ENCODE measurements at regions not wholly inside any gene's neighbourhood (a gene's known extent, or its start where the extent isn't known, plus 50 kb on each side); places are given as distances from the start of the nearest gene placed in this dataset.

DNA sequence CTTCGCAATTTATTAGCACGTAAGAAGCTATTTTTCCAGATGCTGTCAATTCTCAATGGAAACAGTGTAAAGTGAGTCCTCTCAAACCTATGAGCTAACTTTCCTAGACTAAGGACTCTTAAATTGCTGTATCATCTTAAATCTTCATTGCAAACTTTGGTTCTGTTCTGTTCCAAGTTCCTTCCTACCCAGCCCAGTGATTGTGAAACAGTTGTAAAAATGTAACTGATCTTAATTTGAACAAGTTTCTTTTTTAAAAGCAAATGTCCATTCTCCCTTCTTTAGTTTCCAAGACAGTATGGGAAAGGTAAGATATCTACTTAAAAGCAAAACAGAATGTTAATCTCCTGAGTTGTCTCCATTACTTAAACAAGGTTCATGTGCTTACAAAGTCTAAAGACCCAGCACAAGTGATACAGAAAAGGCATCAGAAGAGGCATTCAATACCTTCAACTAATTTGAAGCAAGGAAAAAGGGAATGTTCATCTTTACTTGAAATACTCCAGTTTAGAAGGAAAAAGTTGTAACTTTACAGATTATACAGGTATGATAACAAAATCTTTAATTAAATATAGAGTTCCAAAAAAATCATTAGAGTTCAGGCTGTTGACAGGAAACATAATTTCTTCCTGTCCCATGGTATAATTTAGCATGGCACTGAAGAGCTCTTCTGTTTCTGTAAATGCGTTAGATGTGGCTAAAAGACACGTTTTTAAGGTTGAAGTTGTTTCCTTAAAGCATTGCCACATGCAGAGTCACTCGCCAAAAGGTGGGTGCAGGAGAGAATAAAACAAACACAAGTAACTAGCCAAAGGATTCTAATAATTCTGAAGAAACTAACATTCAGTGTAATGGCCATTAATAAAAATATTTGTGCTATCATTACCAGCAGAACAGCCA, 101.5 kb upstream of the USP15 start:
- TF ChIP-seq, protein P1, sequence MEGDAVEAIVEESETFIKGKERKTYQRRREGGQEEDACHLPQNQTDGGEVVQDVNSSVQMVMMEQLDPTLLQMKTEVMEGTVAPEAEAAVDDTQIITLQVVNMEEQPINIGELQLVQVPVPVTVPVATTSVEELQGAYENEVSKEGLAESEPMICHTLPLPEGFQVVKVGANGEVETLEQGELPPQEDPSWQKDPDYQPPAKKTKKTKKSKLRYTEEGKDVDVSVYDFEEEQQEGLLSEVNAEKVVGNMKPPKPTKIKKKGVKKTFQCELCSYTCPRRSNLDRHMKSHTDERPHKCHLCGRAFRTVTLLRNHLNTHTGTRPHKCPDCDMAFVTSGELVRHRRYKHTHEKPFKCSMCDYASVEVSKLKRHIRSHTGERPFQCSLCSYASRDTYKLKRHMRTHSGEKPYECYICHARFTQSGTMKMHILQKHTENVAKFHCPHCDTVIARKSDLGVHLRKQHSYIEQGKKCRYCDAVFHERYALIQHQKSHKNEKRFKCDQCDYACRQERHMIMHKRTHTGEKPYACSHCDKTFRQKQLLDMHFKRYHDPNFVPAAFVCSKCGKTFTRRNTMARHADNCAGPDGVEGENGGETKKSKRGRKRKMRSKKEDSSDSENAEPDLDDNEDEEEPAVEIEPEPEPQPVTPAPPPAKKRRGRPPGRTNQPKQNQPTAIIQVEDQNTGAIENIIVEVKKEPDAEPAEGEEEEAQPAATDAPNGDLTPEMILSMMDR (IDR thresholded peaks at IDR 0.05; ENCODE audit: unreplicated experiment in 3 of 3), result no peak
- Mint-ChIP-seq H3K36me3 (ENCODE audit: low read depth) (no peaks in the 10 kb centered on the region), H3K4me1 (no peaks in the 10 kb centered on the region), H3K4me3 (no peak overlapping the region), H3K27ac (no peak overlapping the region), H3K9me3 (no peaks in the 10 kb centered on the region), H3K27me3 (ENCODE audit: low read depth) (no peaks in the 10 kb centered on the region)

DNA sequence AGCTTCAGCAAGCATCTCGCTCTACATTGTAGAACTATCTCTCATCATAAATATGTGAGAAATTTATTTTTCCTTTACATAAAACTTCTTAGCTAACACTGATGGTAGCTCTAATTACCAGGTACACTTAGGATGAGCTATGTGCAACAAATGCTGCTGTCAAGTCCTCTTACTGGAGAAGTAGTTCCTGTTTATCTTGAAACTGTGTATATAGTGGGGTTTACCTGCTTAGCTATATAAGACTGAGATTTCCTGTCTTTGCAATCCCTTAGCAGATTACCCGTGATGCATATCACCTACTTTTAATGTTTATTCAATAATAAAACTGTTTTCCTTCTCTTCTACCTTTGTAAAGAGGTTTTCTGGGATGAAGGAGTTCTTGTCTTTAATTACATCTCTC, 98.0 kb upstream of the USP15 start:
- Mint-ChIP-seq H3K9me3 (no peaks in the 10 kb centered on the region), H3K4me3 (no peak overlapping the region), H3K27ac (no peak overlapping the region), H3K36me3 (ENCODE audit: low read depth) (no peaks in the 10 kb centered on the region), H3K4me1 (no peaks in the 10 kb centered on the region), H3K27me3 (ENCODE audit: low read depth) (peaks cover 3% of the 10 kb centered on the region)
- TF ChIP-seq, protein P1 (IDR thresholded peaks at IDR 0.05; ENCODE audit: unreplicated experiment in 3 of 3), result no peak

DNA sequence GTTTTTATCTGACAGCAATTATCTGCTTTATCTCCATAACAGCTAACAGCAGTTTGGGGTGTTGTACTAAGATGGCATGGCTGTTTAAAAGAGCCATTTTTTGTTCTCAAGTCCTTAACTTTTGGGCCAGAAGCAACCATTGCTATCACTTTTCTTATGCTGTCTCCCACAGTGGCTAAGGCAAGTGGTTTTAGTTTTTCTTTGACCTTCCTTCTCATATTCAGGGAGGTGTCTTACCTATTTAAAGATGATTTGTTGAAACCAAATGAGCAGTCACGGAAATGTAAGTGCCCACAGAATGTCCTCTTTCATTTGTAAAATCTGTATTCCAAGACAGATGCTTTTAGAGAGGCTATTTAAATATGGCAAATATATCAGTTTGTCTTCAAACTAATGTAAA, 96.8 kb upstream of the USP15 start:
- Mint-ChIP-seq H3K36me3 (ENCODE audit: low read depth) (no peaks in the 10 kb centered on the region), H3K4me3 (no peak overlapping the region), H3K4me1 (no peaks in the 10 kb centered on the region), H3K9me3 (no peaks in the 10 kb centered on the region), H3K27me3 (ENCODE audit: low read depth) (peaks cover 3% of the 10 kb centered on the region), H3K27ac (no peak overlapping the region)
- TF ChIP-seq, protein P1 (IDR thresholded peaks at IDR 0.05; ENCODE audit: unreplicated experiment in 3 of 3), result no peak

DNA sequence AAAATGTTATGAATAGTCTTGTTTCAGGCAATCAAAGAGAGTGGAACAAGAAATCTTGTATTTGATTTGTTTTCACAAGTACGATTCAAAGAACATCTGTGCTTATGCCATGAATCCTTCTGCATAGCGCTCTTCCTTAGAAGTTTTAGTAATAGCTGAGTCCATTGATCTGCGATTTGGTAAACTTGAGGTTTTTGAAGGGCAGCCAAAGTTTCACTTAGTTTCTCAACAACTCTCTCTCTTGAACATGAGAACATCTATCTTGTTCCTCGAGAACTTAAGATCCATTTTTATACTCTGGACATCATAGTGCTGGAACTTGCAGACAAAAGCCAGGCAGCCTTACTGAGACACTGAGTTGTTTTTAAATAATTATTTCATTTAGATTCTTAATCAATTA, 96.2 kb upstream of the USP15 start:
- TF ChIP-seq, protein P1 (IDR thresholded peaks at IDR 0.05; ENCODE audit: unreplicated experiment in 3 of 3), result no peak
- Mint-ChIP-seq H3K36me3 (ENCODE audit: low read depth) (no peaks in the 10 kb centered on the region), H3K9me3 (no peaks in the 10 kb centered on the region), H3K4me1 (no peaks in the 10 kb centered on the region), H3K27ac (no peak overlapping the region), H3K27me3 (ENCODE audit: low read depth) (peaks cover 3% of the 10 kb centered on the region), H3K4me3 (no peak overlapping the region)

DNA sequence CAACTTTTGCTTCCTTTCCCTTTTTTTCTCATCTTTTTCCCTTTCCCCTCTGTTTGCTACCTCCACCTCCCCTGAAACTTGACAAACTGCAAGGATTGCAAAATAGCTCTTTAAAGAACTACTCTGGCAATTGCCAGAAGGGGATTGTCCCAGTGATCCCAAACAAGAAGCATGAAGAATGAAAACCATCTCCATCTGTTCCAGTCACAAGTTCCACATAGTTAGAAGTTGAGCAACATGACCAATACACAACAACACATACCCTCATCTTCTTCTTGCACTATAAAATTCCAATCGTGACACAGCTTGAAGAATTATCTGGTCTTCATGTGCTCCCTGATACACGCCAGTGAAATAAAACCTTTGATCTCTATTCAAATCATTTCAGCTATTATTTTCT, 93.7 kb upstream of the USP15 start:
- Mint-ChIP-seq H3K36me3 (ENCODE audit: low read depth) (no peaks in the 10 kb centered on the region), H3K27me3 (ENCODE audit: low read depth) (peaks cover 3% of the 10 kb centered on the region), H3K9me3 (no peaks in the 10 kb centered on the region), H3K27ac (no peak overlapping the region), H3K4me1 (no peaks in the 10 kb centered on the region), H3K4me3 (no peak overlapping the region)
- TF ChIP-seq, protein P1 (IDR thresholded peaks at IDR 0.05; ENCODE audit: unreplicated experiment in 3 of 3), result no peak

DNA sequence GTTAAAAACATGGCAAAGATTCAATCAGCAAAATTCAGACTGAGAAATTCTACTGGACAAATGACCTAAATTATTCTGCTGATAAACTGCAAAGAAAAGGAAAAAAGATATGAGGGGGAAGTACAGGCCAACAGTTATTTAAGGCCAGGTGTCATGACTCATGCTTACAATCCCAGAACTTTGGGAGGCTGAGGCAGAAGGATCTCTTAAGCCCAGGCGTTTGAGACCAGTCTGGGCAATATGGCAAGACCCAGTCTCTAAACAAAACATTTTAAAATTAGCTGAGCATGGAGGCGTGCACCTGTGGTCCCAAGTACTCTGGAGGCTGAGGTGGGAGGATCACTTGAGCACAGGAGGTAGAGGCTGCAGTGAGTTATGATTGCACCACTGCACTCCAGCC, 91.8 kb upstream of the USP15 start:
- Mint-ChIP-seq H3K9me3 (no peaks in the 10 kb centered on the region), H3K27ac (no peak overlapping the region), H3K36me3 (ENCODE audit: low read depth) (no peaks in the 10 kb centered on the region), H3K4me1 (no peaks in the 10 kb centered on the region), H3K4me3 (no peak overlapping the region), H3K27me3 (ENCODE audit: low read depth) (peaks cover 3% of the 10 kb centered on the region)
- TF ChIP-seq, protein P1 (IDR thresholded peaks at IDR 0.05; ENCODE audit: unreplicated experiment in 3 of 3), result no peak

Measured in nephron (organoid).